Heart left ventricle (tissue), 13 donors: ENCODE measurements at regions not wholly inside any gene's neighbourhood (a gene's known extent, or its start where the extent isn't known, plus 50 kb on each side); places are given as distances from the start of the nearest gene placed in this dataset.

Experiments
- POLR2A ChIP-seq, 2 donors: fragments of 450-650 bp; IDR thresholded peaks; one replicate each; pipeline ENCODE4 v1.6.1; 2017; ENCODE audit warnings: antibody characterized with exemption in 2 of 2, mild to moderate bottlenecking in 2 of 2, moderate library complexity in 2 of 2
- TF ChIP-seq, protein P1 (sequence below), 12 donors: fragments of 200-600 bp; sonication (generic) in 4 of 12; IDR thresholded peaks; one replicate each; pipeline versions ENCODE4 v1.5.0 to v1.8.0; 2018 to 2022; ENCODE audit warnings: antibody characterized with exemption in 12 of 12, mild to moderate bottlenecking in 5 of 12
- donor health status: ischemic (EF 13 %, LVEDD 7.1; RV severe dilation, severe dysfunction).
- donor health status: DM: no; HTN: yes; CAD: no.
- donor health status: DM: no; HTN: no; CAD: no.
- donor health status: ischemic (EF 25% LVEDD 6.9; RV normal size, moderate dysfunction).
- donor health status: ischemic (EF 25% LVEDD 5.7; RV mildly dilated, moderate dysfunction).
- donor health status: ischemic (EF 35%, LVEDD 5.7; RV mildly dilated, moderate dysfunction).
- donor health status: nonischemic (EF 11% LVEDD 7.7; RV severe dilation, severe dysfunction).
- donor health status: DM: yes; HTN: yes; CAD: no.
- donor health status: PGD.
- donor health status: ischemic (EF 29% LVEDD 5.4; RV normal size, mild dysfunction).
- donor health status: nonischemic (EF 23%, LVEDD 6.1; RV moderate dilation, normal function).

DNA sequence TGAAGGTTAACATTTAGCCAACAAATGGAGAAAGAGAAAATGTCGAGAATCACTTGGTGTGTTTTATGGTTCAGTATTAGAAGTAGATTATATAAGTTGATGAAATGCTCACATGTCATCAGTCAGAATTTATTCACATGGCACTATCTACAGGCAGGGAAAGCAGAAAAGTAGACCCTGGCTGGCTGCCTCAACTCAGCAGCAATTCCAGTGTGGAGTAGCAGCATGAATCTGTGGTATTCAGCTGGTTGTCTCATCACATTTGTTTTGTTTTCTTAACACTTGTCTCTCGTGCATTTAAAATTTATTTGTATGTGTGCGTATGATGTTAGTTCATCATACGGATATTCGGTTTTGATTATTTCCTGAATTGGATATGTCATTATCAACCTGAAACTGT is 153.5 kb upstream of the OR13F1 start:
- TF ChIP-seq, protein P1, sequence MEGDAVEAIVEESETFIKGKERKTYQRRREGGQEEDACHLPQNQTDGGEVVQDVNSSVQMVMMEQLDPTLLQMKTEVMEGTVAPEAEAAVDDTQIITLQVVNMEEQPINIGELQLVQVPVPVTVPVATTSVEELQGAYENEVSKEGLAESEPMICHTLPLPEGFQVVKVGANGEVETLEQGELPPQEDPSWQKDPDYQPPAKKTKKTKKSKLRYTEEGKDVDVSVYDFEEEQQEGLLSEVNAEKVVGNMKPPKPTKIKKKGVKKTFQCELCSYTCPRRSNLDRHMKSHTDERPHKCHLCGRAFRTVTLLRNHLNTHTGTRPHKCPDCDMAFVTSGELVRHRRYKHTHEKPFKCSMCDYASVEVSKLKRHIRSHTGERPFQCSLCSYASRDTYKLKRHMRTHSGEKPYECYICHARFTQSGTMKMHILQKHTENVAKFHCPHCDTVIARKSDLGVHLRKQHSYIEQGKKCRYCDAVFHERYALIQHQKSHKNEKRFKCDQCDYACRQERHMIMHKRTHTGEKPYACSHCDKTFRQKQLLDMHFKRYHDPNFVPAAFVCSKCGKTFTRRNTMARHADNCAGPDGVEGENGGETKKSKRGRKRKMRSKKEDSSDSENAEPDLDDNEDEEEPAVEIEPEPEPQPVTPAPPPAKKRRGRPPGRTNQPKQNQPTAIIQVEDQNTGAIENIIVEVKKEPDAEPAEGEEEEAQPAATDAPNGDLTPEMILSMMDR (IDR thresholded peaks at IDR 0.05) = no peak
- TF ChIP-seq POLR2A (IDR thresholded peaks at IDR 0.05) = no peak
